HEK293 (cell line): ENCODE measurements at regions not wholly inside any gene's neighbourhood (a gene's known extent, or its start where the extent isn't known, plus 50 kb on each side); places are given as distances from the start of the nearest gene placed in this dataset.

Experiments
- CTCF ChIA-PET: fragments of 350-600 bp; formaldehyde crosslinking; extraction: SDS; loops from one replicate; lab custom pipeline; 2021; ENCODE audit warnings: antibody characterized with exemption; lab: Yijun Ruan, JAX
- POLR2A ChIA-PET: fragments of 300-600 bp; formaldehyde crosslinking; extraction: SDS; loops from one replicate; lab custom pipeline; 2020; ENCODE audit warnings: antibody characterized with exemption, inconsistent platforms; lab: Yijun Ruan, JAX
- H3K27ac ChIP-seq: fragments of 200-500 bp; sonication (Bioruptor generic); 2 replicates; pipeline ENCODE4 v1.5.1; 2014; ENCODE audit warnings: low read depth, low read length, control low read depth, inconsistent platforms; ENCODE audit errors: extremely low read depth
- H3K36me3 ChIP-seq, 2 experiments: fragments of 200-500 bp in 1 of 2; sonication (Bioruptor generic) in 1 of 2; 1 replicate in 1 of 2; 2 replicates in 1 of 2; pipeline ENCODE4 v1.5.1; 2014 to 2017; ENCODE audit warnings: inconsistent platforms in 2 of 2, low read length in 2 of 2; ENCODE audit not compliant: control insufficient read depth in 2 of 2, insufficient read depth in 1 of 2
- H3K4me1 ChIP-seq: fragments of 200-500 bp; sonication (Bioruptor generic); 2 replicates; pipeline ENCODE4 v1.5.1; 2014; ENCODE audit warnings: mild to moderate bottlenecking, low read length, inconsistent platforms; ENCODE audit not compliant: control insufficient read depth, insufficient read depth
- H3K4me3 ChIP-seq: 2 replicates; pipeline ENCODE4 v1.5.1; 2011; ENCODE audit warnings: low read depth, mild to moderate bottlenecking, control low read depth, low read length, moderate library complexity
- H3K9me3 ChIP-seq: fragments of 200-500 bp; sonication (Bioruptor generic); 2 replicates; pipeline ENCODE4 v1.5.1; 2014; ENCODE audit warnings: low read depth, low read length, inconsistent platforms; ENCODE audit not compliant: control insufficient read depth, insufficient read depth
- CTCF ChIP-seq: fragments of 450-650 bp; formaldehyde crosslinking; IDR thresholded peaks from 2 replicates; pipeline ENCODE4 v1.5.1; 2016; ENCODE audit warnings: missing biosample characterization, missing genetic modification characterization
- GLI2 ChIP-seq: fragments of 450-650 bp; formaldehyde crosslinking; IDR thresholded peaks from 2 replicates; pipeline ENCODE4; 2017; ENCODE audit warnings: missing biosample characterization, missing genetic modification characterization, low read depth, borderline replicate concordance
- GLI4 ChIP-seq: fragments of 450-650 bp; formaldehyde crosslinking; IDR thresholded peaks from 2 replicates; pipeline ENCODE4 v1.5.1; 2016; ENCODE audit warnings: missing biosample characterization, missing genetic modification characterization
- OVOL3 ChIP-seq: fragments of 450-650 bp; formaldehyde crosslinking; IDR thresholded peaks from 2 replicates; pipeline ENCODE4 v1.5.1; 2016; ENCODE audit warnings: missing biosample characterization, missing genetic modification characterization
- PRDM2 ChIP-seq: fragments of 450-650 bp; formaldehyde crosslinking; IDR thresholded peaks from 2 replicates; pipeline ENCODE4 v1.5.1; 2016; ENCODE audit warnings: missing biosample characterization, missing genetic modification characterization, borderline replicate concordance
- SCRT2 ChIP-seq: fragments of 450-650 bp; formaldehyde crosslinking; IDR thresholded peaks from 2 replicates; pipeline ENCODE4 v1.5.1; 2016; ENCODE audit warnings: missing biosample characterization, missing genetic modification characterization
- ZBTB44 ChIP-seq: fragments of 450-650 bp; IDR thresholded peaks from 2 replicates; pipeline ENCODE4 v1.5.1; 2018; ENCODE audit warnings: missing biosample characterization, mild to moderate bottlenecking, missing genetic modification characterization
- ZIC2 ChIP-seq: fragments of 450-650 bp; formaldehyde crosslinking; IDR thresholded peaks from 2 replicates; pipeline ENCODE4 v1.5.1; 2016; ENCODE audit warnings: missing biosample characterization, missing genetic modification characterization
- ZNF132 ChIP-seq: fragments of 450-650 bp; formaldehyde crosslinking; IDR thresholded peaks from 2 replicates; pipeline ENCODE4 v1.5.1; 2017; ENCODE audit warnings: missing biosample characterization, missing genetic modification characterization, borderline replicate concordance
- ZNF184 ChIP-seq: fragments of 450-650 bp; IDR thresholded peaks from 2 replicates; pipeline ENCODE4 v1.5.1; 2018; ENCODE audit warnings: missing biosample characterization, mild to moderate bottlenecking, missing genetic modification characterization
- ZNF248 ChIP-seq: fragments of 450-650 bp; formaldehyde crosslinking; IDR thresholded peaks from 2 replicates; pipeline ENCODE4 v1.5.1; 2017; ENCODE audit warnings: missing biosample characterization, missing genetic modification characterization
- ZNF292 ChIP-seq: fragments of 450-650 bp; formaldehyde crosslinking; IDR thresholded peaks from 2 replicates; pipeline ENCODE4 v1.5.1; 2016; ENCODE audit warnings: low read depth, missing biosample characterization, missing genetic modification characterization, borderline replicate concordance
- ZNF302 ChIP-seq: fragments of 450-650 bp; formaldehyde crosslinking; IDR thresholded peaks from 2 replicates; pipeline ENCODE4 v1.5.1; 2016; ENCODE audit warnings: missing biosample characterization, missing genetic modification characterization, low read depth
- ZNF324 ChIP-seq: fragments of 450-650 bp; formaldehyde crosslinking; IDR thresholded peaks from 2 replicates; pipeline ENCODE4 v1.5.1; 2016; ENCODE audit warnings: missing biosample characterization, missing genetic modification characterization
- ZNF518A ChIP-seq: fragments of 450-650 bp; formaldehyde crosslinking; conservative IDR thresholded peaks from 2 replicates; pipeline ENCODE4 v1.5.1; 2016; ENCODE audit warnings: low read depth, missing biosample characterization, missing genetic modification characterization
- ZNF777 ChIP-seq: fragments of 450-650 bp; formaldehyde crosslinking; IDR thresholded peaks from 2 replicates; pipeline ENCODE4 v1.5.1; 2017; ENCODE audit warnings: missing biosample characterization, missing genetic modification characterization, borderline replicate concordance
- ZNF792 ChIP-seq: fragments of 450-650 bp; formaldehyde crosslinking; IDR thresholded peaks from 2 replicates; pipeline ENCODE4 v1.5.1; 2016; ENCODE audit warnings: missing biosample characterization, missing genetic modification characterization
- ZSCAN30 ChIP-seq: fragments of 450-650 bp; IDR thresholded peaks from 2 replicates; pipeline ENCODE4 v1.5.1; 2018; ENCODE audit warnings: missing biosample characterization, mild to moderate bottlenecking, missing genetic modification characterization, moderate library complexity

GRCh38 chr4:52423967-52424366, 235.1 kb downstream of the USP46 start:
- no peak overlapping the region for H3K4me3 ChIP-seq
- no peaks in the 10 kb centered on the region for H3K4me1 ChIP-seq
- no peak for TF ChIP-seq ZNF248 (tag by site-specific recombination)
- TF ChIP-seq ZBTB44 (tag by site-specific recombination): no peak
- no peaks in the 10 kb centered on the region for H3K9me3 ChIP-seq
- CTCF ChIA-PET: no interaction called here
- no peak overlapping the region for H3K27ac ChIP-seq
- POLR2A ChIA-PET: no interaction called here
- no peaks in the 10 kb centered on the region for H3K36me3 ChIP-seq

- no peaks in the 10 kb centered on the region for H3K36me3 ChIP-seq
- CTCF ChIA-PET: no interaction called here
- TF ChIP-seq ZNF777 (tag by site-specific recombination) (no peak), ZNF324 (tag by site-specific recombination) (no peak), ZNF518A (tag by site-specific recombination) (no peak), ZNF184 (tag by site-specific recombination) (no peak), GLI2 (tag by site-specific recombination) (no peak), ZNF302 (no peak), ZNF792 (tag by site-specific recombination) (no peak), ZBTB44 (tag by site-specific recombination) (no peak), OVOL3 (tag by site-specific recombination) (no peak), GLI4 (no peak), PRDM2 (no peak), ZIC2 (tag by site-specific recombination) (no peak), CTCF (tag by site-specific recombination) (no peak), SCRT2 (no peak), ZNF132 (tag by site-specific recombination) (no peak), ZNF292 (tag by site-specific recombination) (no peak), ZSCAN30 (tag by site-specific recombination) (no peak)
Measured at GRCh38 chr4:52425751-52426326, 233.3 kb downstream of the USP46 start.

More at GRCh38 chr4:52425751-52426326, 233.3 kb downstream of the USP46 start:
- Histone ChIP-seq H3K9me3 (no peaks in the 10 kb centered on the region), H3K4me3 (no peak overlapping the region), H3K27ac (no peak overlapping the region), H3K4me1 (no peaks in the 10 kb centered on the region)
- POLR2A ChIA-PET: no interaction called here
